B cell (primary cell): ENCODE measurements at regions not wholly inside any gene's neighbourhood (a gene's known extent, or its start where the extent isn't known, plus 50 kb on each side); places are given as distances from the start of the nearest gene placed in this dataset.

Experiments used
- ATAC-seq: fragments of 200-7000 bp; cut with Tn5 transposase; one replicate; pipeline ENCODE4 v1.10.0; 2021; ENCODE audit warnings: low read depth, mild to moderate bottlenecking, moderate number of reproducible peaks, moderate library complexity
- CTCF ChIA-PET: fragments of 350-600 bp; sonication (Branson Sonifier 250); formaldehyde crosslinking; loops from one replicate; lab custom pipeline; 2021; ENCODE audit warnings: antibody characterized with exemption, inconsistent platforms; lab: Charles Lee
- POLR2A ChIA-PET: fragments of 350-600 bp; sonication (Branson Sonifier 250); formaldehyde crosslinking; loops from one replicate; lab custom pipeline; 2021; ENCODE audit warnings: antibody characterized with exemption; lab: Charles Lee
- DNase-seq: peaks from one replicate; pipeline ENCODE4 v3.0.0; 2013
- H2AFZ ChIP-seq: 2 replicates; pipeline ENCODE4 v1.6.1; 2012; ENCODE audit warnings: mild to moderate bottlenecking, low read depth, low read length; ENCODE audit not compliant: insufficient read depth, poor library complexity, severe bottlenecking
- H3K27ac ChIP-seq, 2 donors: 1 replicate in 1 of 2; 2 replicates in 1 of 2; pipeline ENCODE4 v1.5.1; 2012 to 2013; ENCODE audit warnings: low read length in 2 of 2, mild to moderate bottlenecking in 2 of 2, moderate library complexity in 1 of 2
- H3K27me3 ChIP-seq, 4 experiments: fragments of 200-600 bp in 1 of 4; sonication (generic) in 1 of 4; replicated peaks in 1 of 4; 1 replicate in 2 of 4; 2 replicates in 2 of 4; pipeline versions ENCODE4 v1.6.1 to v1.7.0; 2013 to 2016; ENCODE audit warnings: low read length in 3 of 4, mild to moderate bottlenecking in 2 of 4, mixed read lengths in 1 of 4, moderate library complexity in 1 of 4; ENCODE audit not compliant: insufficient read depth in 4 of 4, control insufficient read depth in 3 of 4; ENCODE audit errors: control extremely low read depth in 1 of 4
- H3K36me3 ChIP-seq, 2 experiments: replicated peaks in 1 of 2; 1 replicate in 1 of 2; 2 replicates in 1 of 2; pipeline versions ENCODE4 v1.6.1 to v1.7.1; 2013; ENCODE audit warnings: low read length in 1 of 2; ENCODE audit not compliant: insufficient read depth in 2 of 2, control insufficient read depth in 1 of 2; ENCODE audit errors: control extremely low read depth in 1 of 2, extremely low read depth in 1 of 2
- H3K4me1 ChIP-seq, 2 donors: fragments of 200-600 bp in 1 of 2; sonication (generic) in 1 of 2; 1 replicate in 1 of 2; 2 replicates in 1 of 2; pipeline versions ENCODE4 v1.5.1 to v1.6.1; 2013 to 2017; ENCODE audit warnings: low read length in 2 of 2; ENCODE audit not compliant: control insufficient read depth in 2 of 2, insufficient read depth in 2 of 2
- H3K4me2 ChIP-seq: replicated peaks from 2 replicates; pipeline ENCODE3; 2012; ENCODE audit warnings: mild to moderate bottlenecking, low read depth, low read length; ENCODE audit not compliant: poor library complexity, severe bottlenecking
- H3K4me3 ChIP-seq, 5 experiments: fragments of 200-600 bp in 1 of 5; sonication (generic) in 1 of 5; 1 replicate in 3 of 5; 2 replicates in 2 of 5; pipeline versions ENCODE4 v1.5.1 to v1.7.0; 2011 to 2016; ENCODE audit warnings: low read length in 4 of 5, mild to moderate bottlenecking in 4 of 5, low read depth in 2 of 5, control low read depth in 1 of 5, moderate library complexity in 1 of 5; ENCODE audit not compliant: insufficient read depth in 1 of 5; ENCODE audit errors: control extremely low read depth in 1 of 5, extremely low read depth in 1 of 5
- H3K79me2 ChIP-seq: fragments of 200-600 bp; sonication (generic); one replicate; pipeline ENCODE4 v1.6.0; 2016; ENCODE audit warnings: low read length; ENCODE audit not compliant: control insufficient read depth, insufficient read depth
- H3K9ac ChIP-seq: fragments of 200-600 bp; sonication (generic); 2 replicates; pipeline ENCODE4 v1.6.1; 2017; ENCODE audit warnings: mild to moderate bottlenecking, low read length, moderate library complexity
- H3K9me3 ChIP-seq, 3 donors: one replicate each; pipeline versions ENCODE4 v1.6.1 to v1.7.1; 2013; ENCODE audit warnings: low read length in 2 of 3; ENCODE audit not compliant: control insufficient read depth in 2 of 3, insufficient read depth in 1 of 3; ENCODE audit errors: control extremely low read depth in 1 of 3
- H4K20me1 ChIP-seq: 2 replicates; pipeline ENCODE4 v1.6.0; 2012; ENCODE audit warnings: mild to moderate bottlenecking, low read length; ENCODE audit not compliant: insufficient read depth, control insufficient read depth, poor library complexity, severe bottlenecking
- H3K27ac Mint-ChIP-seq: one replicate; pipeline ENCODE4 v1.8.0; 2021; ENCODE audit warnings: mixed read lengths
- H3K27me3 Mint-ChIP-seq: one replicate; pipeline ENCODE4 v1.8.0; 2021; ENCODE audit warnings: mixed read lengths
- H3K4me1 Mint-ChIP-seq: one replicate; pipeline ENCODE4 v1.8.0; 2021; ENCODE audit warnings: mixed read lengths
- H3K4me3 Mint-ChIP-seq: one replicate; pipeline ENCODE4 v1.8.0; 2021; ENCODE audit warnings: mixed read lengths
- H3K9me3 Mint-ChIP-seq: one replicate; pipeline ENCODE4 v1.8.0; 2022; ENCODE audit warnings: mixed read lengths; ENCODE audit not compliant: insufficient read depth
- EZH2 ChIP-seq: IDR thresholded peaks from 2 replicates; pipeline ENCODE4 v1.6.1; 2012; ENCODE audit warnings: borderline replicate concordance, low read depth, mild to moderate bottlenecking, moderate library complexity, low read length; ENCODE audit not compliant: insufficient read depth, poor library complexity, severe bottlenecking
- WGBS: methylation state at CpG from one replicate; pipeline ENCODE4 v1.1.5; 2013; ENCODE audit warnings: missing lambda C conversion rate; ENCODE audit not compliant: insufficient coverage; 5-methylcytosine and 5-hydroxymethylcytosine counted together
- intact Hi-C: fragments of 100-400 bp; cut with micrococcal nuclease; formaldehyde crosslinking; loops from one replicate; pipeline ENCODE4 v1.10.0; 2022
- TF ChIP-seq, protein P1 (sequence below): fragments of 200-600 bp; IDR thresholded peaks from one replicate; pipeline ENCODE4 v1.8.0; 2022; ENCODE audit warnings: antibody characterized with exemption, mild to moderate bottlenecking

DNA sequence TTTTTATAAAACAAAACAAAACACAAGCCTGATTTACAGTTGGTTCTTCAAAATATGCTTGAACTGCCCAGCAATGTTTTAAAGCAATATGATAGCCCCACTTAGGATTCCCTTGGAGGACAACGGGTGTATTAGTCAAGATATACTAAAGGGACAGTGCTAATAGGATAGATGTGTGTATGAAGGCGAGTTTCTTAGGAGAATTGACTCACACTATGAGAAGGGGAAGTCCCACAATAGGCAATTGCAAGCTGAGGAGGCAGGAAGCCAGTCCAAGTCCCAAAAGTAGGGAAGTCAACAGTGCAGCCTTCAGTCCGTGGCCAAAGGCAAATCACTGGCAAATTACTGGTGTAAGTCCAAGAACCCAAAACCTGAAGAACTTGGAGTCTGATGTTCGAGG, 167.9 kb downstream of the CBLN2 start:
- Histone ChIP-seq H3K4me1 (no peaks in the 10 kb centered on the region), H3K4me3 (no peak overlapping the region), H3K27me3 (no peaks in the 10 kb centered on the region), H3K9me3 (peaks cover 0 to 3% (median 1%) of the 10 kb centered on the region in 3 donors), H3K4me2 (no peak overlapping the region), H3K27ac (no peak overlapping the region), H3K9ac (no peak overlapping the region), H4K20me1 (no peaks in the 10 kb centered on the region), H2AFZ (no peak overlapping the region), H3K79me2 (no peaks in the 10 kb centered on the region), H3K36me3 (no peaks in the 10 kb centered on the region)
- DNase-seq (no peak), ATAC-seq (no peak)
- no peaks in the 10 kb centered on the region for H3K4me1 Mint-ChIP-seq
- ChIA-PET CTCF (no interaction called here), POLR2A (no interaction called here)
- intact Hi-C loops = no loop called here
- no peak for TF ChIP-seq EZH2
- TF ChIP-seq, protein P1, sequence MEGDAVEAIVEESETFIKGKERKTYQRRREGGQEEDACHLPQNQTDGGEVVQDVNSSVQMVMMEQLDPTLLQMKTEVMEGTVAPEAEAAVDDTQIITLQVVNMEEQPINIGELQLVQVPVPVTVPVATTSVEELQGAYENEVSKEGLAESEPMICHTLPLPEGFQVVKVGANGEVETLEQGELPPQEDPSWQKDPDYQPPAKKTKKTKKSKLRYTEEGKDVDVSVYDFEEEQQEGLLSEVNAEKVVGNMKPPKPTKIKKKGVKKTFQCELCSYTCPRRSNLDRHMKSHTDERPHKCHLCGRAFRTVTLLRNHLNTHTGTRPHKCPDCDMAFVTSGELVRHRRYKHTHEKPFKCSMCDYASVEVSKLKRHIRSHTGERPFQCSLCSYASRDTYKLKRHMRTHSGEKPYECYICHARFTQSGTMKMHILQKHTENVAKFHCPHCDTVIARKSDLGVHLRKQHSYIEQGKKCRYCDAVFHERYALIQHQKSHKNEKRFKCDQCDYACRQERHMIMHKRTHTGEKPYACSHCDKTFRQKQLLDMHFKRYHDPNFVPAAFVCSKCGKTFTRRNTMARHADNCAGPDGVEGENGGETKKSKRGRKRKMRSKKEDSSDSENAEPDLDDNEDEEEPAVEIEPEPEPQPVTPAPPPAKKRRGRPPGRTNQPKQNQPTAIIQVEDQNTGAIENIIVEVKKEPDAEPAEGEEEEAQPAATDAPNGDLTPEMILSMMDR = no peak
- WGBS = 35% methylated on average over 4 of the region's 4 CpGs
- H3K27ac Mint-ChIP-seq = no peak overlapping the region
- no peaks in the 10 kb centered on the region for H3K27me3 Mint-ChIP-seq
- no peaks in the 10 kb centered on the region for H3K9me3 Mint-ChIP-seq
- no peak overlapping the region for H3K4me3 Mint-ChIP-seq

DNA sequence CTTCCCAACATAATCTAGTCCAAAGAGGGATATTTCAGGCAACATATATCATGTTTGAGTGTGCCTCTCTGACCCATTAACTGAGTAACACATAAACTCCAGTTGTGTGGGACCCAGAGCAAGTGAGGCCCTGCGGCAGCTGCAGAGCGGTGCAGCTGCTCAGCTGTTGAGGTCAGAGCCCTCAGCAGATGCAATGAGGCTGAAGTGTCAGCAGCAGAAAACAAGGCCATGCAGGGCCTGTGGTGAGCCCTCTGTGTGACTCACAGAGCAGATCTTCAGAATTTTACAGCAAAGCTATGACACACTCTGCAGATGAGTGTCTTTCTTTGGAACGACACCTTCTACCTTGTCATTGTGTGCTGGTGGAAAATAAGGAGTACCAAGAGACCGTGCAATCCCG, 168.5 kb downstream of the CBLN2 start:
- no peak for TF ChIP-seq EZH2
- TF ChIP-seq, protein P1 = no peak
- peaks cover 1% of the 10 kb centered on the region for H3K9me3 Mint-ChIP-seq

More for the DNA sequence above, 168.5 kb downstream of the CBLN2 start:
- Mint-ChIP-seq H3K4me3 (no peak overlapping the region), H3K4me1 (no peaks in the 10 kb centered on the region), H3K27ac (no peak overlapping the region), H3K27me3 (no peaks in the 10 kb centered on the region)
- POLR2A ChIA-PET = no interaction called here
- ATAC-seq = no peak
- peaks cover 1 to 7% (median 3%) of the 10 kb centered on the region in 3 donors for H3K9me3 ChIP-seq
- 98% methylated on average over 3 of the region's 5 CpGs for WGBS
- no peak for DNase-seq
- intact Hi-C loops = no loop called here
- no peaks in the 10 kb centered on the region for H3K27me3 ChIP-seq
- no peaks in the 10 kb centered on the region for H3K79me2 ChIP-seq
- H3K4me3 ChIP-seq = no peak overlapping the region
- H4K20me1 ChIP-seq = no peaks in the 10 kb centered on the region
- CTCF ChIA-PET = no interaction called here
- H3K4me2 ChIP-seq = no peak overlapping the region
- no peak overlapping the region for H3K27ac ChIP-seq
- no peak overlapping the region for H2AFZ ChIP-seq
- H3K36me3 ChIP-seq = no peaks in the 10 kb centered on the region
- no peak overlapping the region for H3K9ac ChIP-seq
- H3K4me1 ChIP-seq = no peaks in the 10 kb centered on the region
